GM23338 (cell line): ENCODE measurements at regions not wholly inside any gene's neighbourhood (a gene's known extent, or its start where the extent isn't known, plus 50 kb on each side); places are given as distances from the start of the nearest gene placed in this dataset.

Experiments used
- ATAC-seq: fragments of 200-7000 bp; cut with Tn5 transposase; 3 replicates; pipeline ENCODE4 v1.9.1; 2020
- DNase-seq: peaks from one replicate; pipeline ENCODE4 v3.0.0-alpha.2; 2015; ENCODE audit warnings: low spot score
- H2AFZ ChIP-seq: fragments of 200-600 bp; sonication (generic); 2 replicates; pipeline ENCODE4 v1.8.0; 2016; ENCODE audit warnings: antibody characterized with exemption, mild to moderate bottlenecking, moderate library complexity
- H3F3A ChIP-seq: fragments of 200-600 bp; sonication (generic); replicated peaks from 2 replicates; pipeline ENCODE4 v1.8.0; 2017; ENCODE audit warnings: antibody characterized with exemption, mixed run types, low read depth
- H3K27ac ChIP-seq: fragments of 200-600 bp; sonication (generic); 2 replicates; pipeline ENCODE4 v1.6.1; 2016; ENCODE audit warnings: low read depth
- H3K27me3 ChIP-seq: fragments of 200-600 bp; sonication (generic); 2 replicates; pipeline ENCODE4 v1.8.0; 2016; ENCODE audit warnings: mild to moderate bottlenecking, mixed run types, moderate library complexity; ENCODE audit not compliant: insufficient read depth
- H3K36me3 ChIP-seq: fragments of 200-600 bp; sonication (generic); 2 replicates; pipeline ENCODE4 v1.8.0; 2016; ENCODE audit warnings: mild to moderate bottlenecking; ENCODE audit not compliant: insufficient read depth
- H3K4me1 ChIP-seq: fragments of 200-600 bp; sonication (generic); 2 replicates; pipeline ENCODE4 v1.8.0; 2016; ENCODE audit warnings: mild to moderate bottlenecking, moderate library complexity; ENCODE audit not compliant: insufficient read depth
- H3K4me2 ChIP-seq: fragments of 200-600 bp; sonication (generic); 2 replicates; pipeline ENCODE4 v1.7.1; 2017; ENCODE audit warnings: mixed run types
- H3K4me3 ChIP-seq: fragments of 200-600 bp; sonication (generic); 2 replicates; pipeline ENCODE4 v1.6.1; 2016; ENCODE audit warnings: mixed run types
- H3K79me2 ChIP-seq: fragments of 200-600 bp; sonication (generic); replicated peaks from 2 replicates; pipeline ENCODE4 v1.8.0; 2017; ENCODE audit warnings: mild to moderate bottlenecking; ENCODE audit not compliant: insufficient read depth
- H3K9me2 ChIP-seq: fragments of 200-600 bp; sonication (generic); 2 replicates; pipeline ENCODE4 v1.8.0; 2017; ENCODE audit not compliant: insufficient read depth
- H4K20me1 ChIP-seq: fragments of 200-600 bp; sonication (generic); replicated peaks from 2 replicates; pipeline ENCODE4 v1.8.0; 2017; ENCODE audit warnings: mild to moderate bottlenecking; ENCODE audit not compliant: insufficient read depth
- H3K27ac Mint-ChIP-seq: 2 replicates; pipeline ENCODE4 v1.8.0; 2020; ENCODE audit warnings: inconsistent platforms, mild to moderate bottlenecking, moderate library complexity, mixed read lengths
- H3K27me3 Mint-ChIP-seq: 3 replicates; pipeline ENCODE4 v1.8.0; 2022; ENCODE audit warnings: low read depth, mild to moderate bottlenecking, moderate library complexity, mixed read lengths, inconsistent platforms; ENCODE audit not compliant: insufficient read depth, poor library complexity
- H3K36me3 Mint-ChIP-seq: 3 replicates; pipeline ENCODE4 v1.8.0; 2021; ENCODE audit warnings: low read depth, mild to moderate bottlenecking, inconsistent platforms, moderate library complexity, mixed read lengths
- H3K4me1 Mint-ChIP-seq: 3 replicates; pipeline ENCODE4 v1.8.0; 2020; ENCODE audit warnings: mild to moderate bottlenecking, inconsistent platforms, mixed read lengths
- H3K4me3 Mint-ChIP-seq: 3 replicates; pipeline ENCODE4 v1.8.0; 2021; ENCODE audit warnings: moderate library complexity, mild to moderate bottlenecking, inconsistent platforms, mixed read lengths
- H3K9me3 Mint-ChIP-seq: 3 replicates; pipeline ENCODE4 v1.8.0; 2020; ENCODE audit warnings: moderate library complexity, mild to moderate bottlenecking, inconsistent platforms, mixed read lengths
- EZH2 ChIP-seq: fragments of 200-600 bp; sonication (generic); IDR thresholded peaks from one replicate; pipeline ENCODE4 v1.8.0; 2017; ENCODE audit warnings: antibody characterized with exemption, mild to moderate bottlenecking, low read depth; ENCODE audit not compliant: unreplicated experiment
- EZH2phosphoT487 ChIP-seq: fragments of 200-600 bp; sonication (generic); IDR thresholded peaks from one replicate; pipeline ENCODE4 v1.8.1; 2018; ENCODE audit warnings: antibody characterized with exemption; ENCODE audit not compliant: unreplicated experiment
- JUNB ChIP-seq: IDR thresholded peaks from one replicate; pipeline ENCODE4 v1.6.1; 2016; ENCODE audit warnings: antibody characterized with exemption; ENCODE audit not compliant: unreplicated experiment
- POLR2AphosphoS5 ChIP-seq: IDR thresholded peaks from 2 replicates; pipeline ENCODE4 v1.6.1; 2016; ENCODE audit warnings: antibody characterized with exemption, low read depth
- TF ChIP-seq, protein P1 (sequence below): IDR thresholded peaks from 2 replicates; pipeline ENCODE4 v1.6.1; 2016; ENCODE audit warnings: antibody characterized with exemption
- TF ChIP-seq, protein P2 (sequence below): fragments of 250-450 bp; sonication (Bioruptor Pico); IDR thresholded peaks from 2 replicates; pipeline ENCODE4 v1.5.0; 2020; ENCODE audit warnings: mild to moderate bottlenecking, moderate library complexity
- TF ChIP-seq, protein P3 (sequence below): IDR thresholded peaks from one replicate; pipeline ENCODE4 v1.6.1; 2018; ENCODE audit warnings: antibody characterized with exemption; ENCODE audit not compliant: unreplicated experiment

DNA sequence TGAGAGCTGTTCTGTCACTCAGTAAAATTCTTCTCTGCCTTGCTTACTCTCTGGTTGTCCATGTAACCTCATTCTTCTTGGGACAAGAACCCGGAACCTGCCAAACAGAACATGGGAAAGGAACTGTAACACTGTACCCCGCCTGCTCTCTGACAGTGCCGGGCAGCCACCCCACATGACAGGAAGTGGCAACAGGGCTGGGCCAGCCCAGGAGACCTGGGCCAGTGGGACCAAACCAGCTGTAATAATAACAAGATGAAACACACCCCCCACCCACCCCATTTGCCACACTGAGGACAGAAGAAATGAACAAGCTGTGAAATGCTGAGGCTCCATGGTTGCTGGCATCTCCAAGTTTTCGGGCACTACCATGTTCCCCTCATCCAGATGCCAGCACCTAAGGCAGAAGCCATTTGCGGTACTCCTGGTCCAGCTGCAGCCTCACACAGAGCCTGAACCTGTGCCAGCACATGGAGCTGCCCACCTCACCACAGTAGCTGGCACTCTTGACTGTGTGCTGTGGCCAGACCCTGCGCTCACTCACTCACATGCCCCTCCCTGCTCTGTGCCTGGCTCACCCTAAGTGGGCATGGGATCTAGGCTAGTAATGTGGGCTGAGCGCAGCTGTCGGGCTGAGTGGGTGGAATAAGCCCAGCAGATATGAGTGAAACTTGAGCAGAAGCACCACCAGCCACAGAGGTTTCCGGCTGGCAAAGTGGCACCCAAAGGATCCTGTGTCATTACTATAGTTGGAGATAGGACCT lies 126.2 kb upstream of the UGT8 start:
- H3K4me3 ChIP-seq, result no peak overlapping the region
- no peaks in the 10 kb centered on the region for H3K4me1 ChIP-seq
- DNase-seq, result no peak
- Mint-ChIP-seq H3K9me3 (peaks cover 7% of the 10 kb centered on the region; the same call in 2 of the 3 replicates), H3K4me1 (peaks cover 4% of the 10 kb centered on the region; the same call in 2 of the 3 replicates), H3K27ac (no peak overlapping the region), H3K4me3 (no peak overlapping the region), H3K36me3 (peaks cover 13% of the 10 kb centered on the region; the same call in 2 of the 3 replicates), H3K27me3 (peaks cover 4% of the 10 kb centered on the region)
- H4K20me1 ChIP-seq, result no peaks in the 10 kb centered on the region
- no peaks in the 10 kb centered on the region for H3K27me3 ChIP-seq
- no peak overlapping the region for H3K4me2 ChIP-seq
- no peaks in the 10 kb centered on the region for H3K36me3 ChIP-seq
- H3K9me2 ChIP-seq, result no peaks in the 10 kb centered on the region
- ATAC-seq, result no peak
- no peak for TF ChIP-seq EZH2phosphoT487
- TF ChIP-seq, protein P1, sequence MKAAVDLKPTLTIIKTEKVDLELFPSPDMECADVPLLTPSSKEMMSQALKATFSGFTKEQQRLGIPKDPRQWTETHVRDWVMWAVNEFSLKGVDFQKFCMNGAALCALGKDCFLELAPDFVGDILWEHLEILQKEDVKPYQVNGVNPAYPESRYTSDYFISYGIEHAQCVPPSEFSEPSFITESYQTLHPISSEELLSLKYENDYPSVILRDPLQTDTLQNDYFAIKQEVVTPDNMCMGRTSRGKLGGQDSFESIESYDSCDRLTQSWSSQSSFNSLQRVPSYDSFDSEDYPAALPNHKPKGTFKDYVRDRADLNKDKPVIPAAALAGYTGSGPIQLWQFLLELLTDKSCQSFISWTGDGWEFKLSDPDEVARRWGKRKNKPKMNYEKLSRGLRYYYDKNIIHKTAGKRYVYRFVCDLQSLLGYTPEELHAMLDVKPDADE, result no peak
- TF ChIP-seq JUNB, result no peak
- TF ChIP-seq, protein P2, sequence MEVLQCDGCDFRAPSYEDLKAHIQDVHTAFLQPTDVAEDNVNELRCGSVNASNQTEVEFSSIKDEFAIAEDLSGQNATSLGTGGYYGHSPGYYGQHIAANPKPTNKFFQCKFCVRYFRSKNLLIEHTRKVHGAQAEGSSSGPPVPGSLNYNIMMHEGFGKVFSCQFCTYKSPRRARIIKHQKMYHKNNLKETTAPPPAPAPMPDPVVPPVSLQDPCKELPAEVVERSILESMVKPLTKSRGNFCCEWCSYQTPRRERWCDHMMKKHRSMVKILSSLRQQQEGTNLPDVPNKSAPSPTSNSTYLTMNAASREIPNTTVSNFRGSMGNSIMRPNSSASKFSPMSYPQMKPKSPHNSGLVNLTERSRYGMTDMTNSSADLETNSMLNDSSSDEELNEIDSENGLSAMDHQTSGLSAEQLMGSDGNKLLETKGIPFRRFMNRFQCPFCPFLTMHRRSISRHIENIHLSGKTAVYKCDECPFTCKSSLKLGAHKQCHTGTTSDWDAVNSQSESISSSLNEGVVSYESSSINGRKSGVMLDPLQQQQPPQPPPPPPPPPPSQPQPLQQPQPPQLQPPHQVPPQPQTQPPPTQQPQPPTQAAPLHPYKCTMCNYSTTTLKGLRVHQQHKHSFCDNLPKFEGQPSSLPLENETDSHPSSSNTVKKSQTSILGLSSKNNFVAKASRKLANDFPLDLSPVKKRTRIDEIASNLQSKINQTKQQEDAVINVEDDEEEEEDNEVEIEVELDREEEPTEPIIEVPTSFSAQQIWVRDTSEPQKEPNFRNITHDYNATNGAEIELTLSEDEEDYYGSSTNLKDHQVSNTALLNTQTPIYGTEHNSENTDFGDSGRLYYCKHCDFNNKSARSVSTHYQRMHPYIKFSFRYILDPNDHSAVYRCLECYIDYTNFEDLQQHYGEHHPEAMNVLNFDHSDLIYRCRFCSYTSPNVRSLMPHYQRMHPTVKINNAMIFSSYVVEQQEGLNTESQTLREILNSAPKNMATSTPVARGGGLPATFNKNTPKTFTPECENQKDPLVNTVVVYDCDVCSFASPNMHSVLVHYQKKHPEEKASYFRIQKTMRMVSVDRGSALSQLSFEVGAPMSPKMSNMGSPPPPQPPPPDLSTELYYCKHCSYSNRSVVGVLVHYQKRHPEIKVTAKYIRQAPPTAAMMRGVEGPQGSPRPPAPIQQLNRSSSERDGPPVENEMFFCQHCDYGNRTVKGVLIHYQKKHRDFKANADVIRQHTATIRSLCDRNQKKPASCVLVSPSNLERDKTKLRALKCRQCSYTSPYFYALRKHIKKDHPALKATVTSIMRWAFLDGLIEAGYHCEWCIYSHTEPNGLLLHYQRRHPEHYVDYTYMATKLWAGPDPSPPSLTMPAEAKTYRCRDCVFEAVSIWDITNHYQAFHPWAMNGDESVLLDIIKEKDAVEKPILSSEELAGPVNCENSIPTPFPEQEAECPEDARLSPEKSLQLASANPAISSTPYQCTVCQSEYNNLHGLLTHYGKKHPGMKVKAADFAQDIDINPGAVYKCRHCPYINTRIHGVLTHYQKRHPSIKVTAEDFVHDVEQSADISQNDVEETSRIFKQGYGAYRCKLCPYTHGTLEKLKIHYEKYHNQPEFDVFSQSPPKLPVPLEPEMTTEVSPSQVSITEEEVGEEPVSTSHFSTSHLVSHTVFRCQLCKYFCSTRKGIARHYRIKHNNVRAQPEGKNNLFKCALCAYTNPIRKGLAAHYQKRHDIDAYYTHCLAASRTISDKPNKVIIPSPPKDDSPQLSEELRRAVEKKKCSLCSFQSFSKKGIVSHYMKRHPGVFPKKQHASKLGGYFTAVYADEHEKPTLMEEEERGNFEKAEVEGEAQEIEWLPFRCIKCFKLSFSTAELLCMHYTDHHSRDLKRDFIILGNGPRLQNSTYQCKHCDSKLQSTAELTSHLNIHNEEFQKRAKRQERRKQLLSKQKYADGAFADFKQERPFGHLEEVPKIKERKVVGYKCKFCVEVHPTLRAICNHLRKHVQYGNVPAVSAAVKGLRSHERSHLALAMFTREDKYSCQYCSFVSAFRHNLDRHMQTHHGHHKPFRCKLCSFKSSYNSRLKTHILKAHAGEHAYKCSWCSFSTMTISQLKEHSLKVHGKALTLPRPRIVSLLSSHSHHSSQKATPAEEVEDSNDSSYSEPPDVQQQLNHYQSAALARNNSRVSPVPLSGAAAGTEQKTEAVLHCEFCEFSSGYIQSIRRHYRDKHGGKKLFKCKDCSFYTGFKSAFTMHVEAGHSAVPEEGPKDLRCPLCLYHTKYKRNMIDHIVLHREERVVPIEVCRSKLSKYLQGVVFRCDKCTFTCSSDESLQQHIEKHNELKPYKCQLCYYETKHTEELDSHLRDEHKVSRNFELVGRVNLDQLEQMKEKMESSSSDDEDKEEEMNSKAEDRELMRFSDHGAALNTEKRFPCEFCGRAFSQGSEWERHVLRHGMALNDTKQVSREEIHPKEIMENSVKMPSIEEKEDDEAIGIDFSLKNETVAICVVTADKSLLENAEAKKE, result no peak
- TF ChIP-seq, protein P3, sequence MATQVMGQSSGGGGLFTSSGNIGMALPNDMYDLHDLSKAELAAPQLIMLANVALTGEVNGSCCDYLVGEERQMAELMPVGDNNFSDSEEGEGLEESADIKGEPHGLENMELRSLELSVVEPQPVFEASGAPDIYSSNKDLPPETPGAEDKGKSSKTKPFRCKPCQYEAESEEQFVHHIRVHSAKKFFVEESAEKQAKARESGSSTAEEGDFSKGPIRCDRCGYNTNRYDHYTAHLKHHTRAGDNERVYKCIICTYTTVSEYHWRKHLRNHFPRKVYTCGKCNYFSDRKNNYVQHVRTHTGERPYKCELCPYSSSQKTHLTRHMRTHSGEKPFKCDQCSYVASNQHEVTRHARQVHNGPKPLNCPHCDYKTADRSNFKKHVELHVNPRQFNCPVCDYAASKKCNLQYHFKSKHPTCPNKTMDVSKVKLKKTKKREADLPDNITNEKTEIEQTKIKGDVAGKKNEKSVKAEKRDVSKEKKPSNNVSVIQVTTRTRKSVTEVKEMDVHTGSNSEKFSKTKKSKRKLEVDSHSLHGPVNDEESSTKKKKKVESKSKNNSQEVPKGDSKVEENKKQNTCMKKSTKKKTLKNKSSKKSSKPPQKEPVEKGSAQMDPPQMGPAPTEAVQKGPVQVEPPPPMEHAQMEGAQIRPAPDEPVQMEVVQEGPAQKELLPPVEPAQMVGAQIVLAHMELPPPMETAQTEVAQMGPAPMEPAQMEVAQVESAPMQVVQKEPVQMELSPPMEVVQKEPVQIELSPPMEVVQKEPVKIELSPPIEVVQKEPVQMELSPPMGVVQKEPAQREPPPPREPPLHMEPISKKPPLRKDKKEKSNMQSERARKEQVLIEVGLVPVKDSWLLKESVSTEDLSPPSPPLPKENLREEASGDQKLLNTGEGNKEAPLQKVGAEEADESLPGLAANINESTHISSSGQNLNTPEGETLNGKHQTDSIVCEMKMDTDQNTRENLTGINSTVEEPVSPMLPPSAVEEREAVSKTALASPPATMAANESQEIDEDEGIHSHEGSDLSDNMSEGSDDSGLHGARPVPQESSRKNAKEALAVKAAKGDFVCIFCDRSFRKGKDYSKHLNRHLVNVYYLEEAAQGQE, result no peak
- no peak for TF ChIP-seq EZH2
- TF ChIP-seq POLR2AphosphoS5, result no peak
- no peak overlapping the region for H2AFZ ChIP-seq
- H3K79me2 ChIP-seq, result no peaks in the 10 kb centered on the region
- no peak overlapping the region for H3K27ac ChIP-seq
- H3F3A ChIP-seq, result no peaks in the 10 kb centered on the region
